DMS53 treated with DMSO at 0.1 percent for 48 hours (cell line): ENCODE measurements at regions not wholly inside any gene's neighbourhood (a gene's known extent, or its start where the extent isn't known, plus 50 kb on each side); places are given as distances from the start of the nearest gene placed in this dataset.
"Not testable (repeated sequence)": the region's sequence is repeated elsewhere in the genome, so short reads cannot be mapped to it uniquely, and the experiment has no call there.

Experiments
- DNase-seq: peaks from one replicate; lab custom pipeline; 2025; ENCODE audit not compliant: unreplicated experiment; lab: John Stamatoyannopoulos, UW

GRCh38 chr16:27638833-27639560 is 89.1 kb downstream of the KATNIP start:
- DNase-seq, result no peak

GRCh38 chr16:27639561-27640276 is 89.8 kb downstream of the KATNIP start:
- no peak for DNase-seq

- no peak for DNase-seq
Measured at GRCh38 chr16:27640277-27640600, 90.3 kb downstream of the KATNIP start.

GRCh38 chr16:27641260-27641659 is 91.3 kb downstream of the KATNIP start:
- no peak for DNase-seq

- DNase-seq, result not testable (repeated sequence)
Measured at GRCh38 chr16:27641734-27642415, 91.9 kb downstream of the KATNIP start.

GRCh38 chr16:27642756-27643155 is 92.8 kb downstream of the KATNIP start:
- DNase-seq, result no peak

- no peak for DNase-seq
Measured at GRCh38 chr16:27644165-27644564, 94.2 kb downstream of the KATNIP start.

GRCh38 chr16:27645396-27645795 is 95.5 kb downstream of the KATNIP start:
- no peak for DNase-seq

- no peak for DNase-seq
Measured at GRCh38 chr16:27646806-27647205, 96.9 kb downstream of the KATNIP start.

- DNase-seq, result no peak
Measured at GRCh38 chr16:27649021-27649420, 99.1 kb downstream of the KATNIP start.

GRCh38 chr16:27650073-27650701 is 100.2 kb downstream of the KATNIP start:
- DNase-seq, result no peak

- no peak for DNase-seq
Measured at GRCh38 chr16:27651301-27651700, 101.4 kb downstream of the KATNIP start.

GRCh38 chr16:27657811-27658210 is 107.9 kb downstream of the KATNIP start:
- DNase-seq, result no peak

- DNase-seq, result no peak
Measured at GRCh38 chr16:27660507-27660906, 110.6 kb downstream of the KATNIP start.

- DNase-seq, result not testable (repeated sequence)
Measured at GRCh38 chr16:27663235-27663634, 113.3 kb downstream of the KATNIP start.

GRCh38 chr16:27665881-27666280 is 115.9 kb downstream of the KATNIP start:
- no peak for DNase-seq

GRCh38 chr16:27670071-27670810 is 120.3 kb downstream of the KATNIP start:
- DNase-seq, result no peak

GRCh38 chr16:27671410-27671809 is 121.5 kb downstream of the KATNIP start:
- no peak for DNase-seq

- DNase-seq, result no peak
Measured at GRCh38 chr16:27676839-27677238, 126.9 kb downstream of the KATNIP start.

GRCh38 chr16:27677263-27677662 is 127.3 kb downstream of the KATNIP start:
- DNase-seq, result no peak

- DNase-seq, result no peak
Measured at GRCh38 chr16:27678955-27679354, 129.0 kb downstream of the KATNIP start.
